ENCODE measurements at regions not wholly inside any gene's neighbourhood (a gene's known extent, or its start where the extent isn't known, plus 50 kb on each side); places are given as distances from the start of the nearest gene placed in this dataset.

DNA sequence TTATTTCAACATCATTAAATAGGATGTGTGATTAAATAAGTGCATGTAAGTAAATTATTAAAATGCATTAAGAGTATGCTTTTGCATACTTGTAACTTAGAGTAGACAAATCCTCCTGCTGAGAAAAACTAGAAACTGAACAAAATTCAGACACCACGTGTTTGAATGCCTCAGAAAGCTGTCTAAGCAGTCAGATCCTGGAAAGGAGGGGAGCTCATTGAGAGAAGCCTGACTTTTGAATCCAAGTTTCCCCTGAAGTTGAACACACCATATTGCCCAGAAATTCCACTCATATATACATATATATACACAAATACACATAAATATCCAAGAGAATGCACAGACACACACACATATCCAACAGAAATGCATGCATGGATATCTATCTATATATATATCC is 190.0 kb upstream of the BMP2 start:
- Histone ChIP-seq H3K27ac (ENCODE audit: low read depth in 1 of 2, low read length in 1 of 2) (no peak overlapping the region), H3K36me3 (ENCODE audit: control insufficient read depth in 2 of 2, insufficient read depth in 2 of 2, low read length in 1 of 2) (no peaks in the 10 kb centered on the region), H3K4me1 (ENCODE audit: control insufficient read depth in 2 of 2, insufficient read depth in 2 of 2, low read length in 2 of 2) (no peaks in the 10 kb centered on the region), H3K9me3 (ENCODE audit: control insufficient read depth in 2 of 2, insufficient read depth in 1 of 2, low read length in 1 of 2) (no peaks in the 10 kb centered on the region), H3K4me3 (ENCODE audit: low read length in 2 of 2) (no peak overlapping the region), H3K27me3 (ENCODE audit: control insufficient read depth in 2 of 2, insufficient read depth in 1 of 2, low read length in 1 of 2) (no peaks in the 10 kb centered on the region)
- DNase-seq (ENCODE audit: low read depth in 6 of 9, low spot score in 9 of 9), result no peak
- WGBS, result 61% methylated on average over 1 of the region's 1 CpG

DNA sequence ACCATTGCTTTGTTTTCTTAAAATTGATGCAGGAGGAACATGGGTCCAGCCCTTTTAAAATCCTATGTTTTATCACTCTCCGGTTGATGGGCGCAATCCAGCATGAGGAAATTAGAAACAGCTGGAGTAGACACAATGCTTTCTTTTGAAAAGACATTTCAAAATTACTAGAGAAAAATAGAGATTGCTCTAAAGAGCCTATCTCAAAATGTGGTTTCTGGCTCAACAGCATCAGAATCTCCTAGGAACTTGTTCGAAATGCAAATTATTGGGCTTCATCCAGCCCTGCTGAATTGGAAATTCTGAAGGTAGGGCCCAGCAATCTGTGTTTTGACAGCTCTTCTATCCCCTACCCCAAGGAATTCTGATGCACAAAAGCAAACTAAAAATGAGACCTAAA is 190.8 kb upstream of the BMP2 start:
- Histone ChIP-seq H3K9me3 (ENCODE audit: control insufficient read depth in 2 of 2, insufficient read depth in 1 of 2, low read length in 1 of 2) (no peaks in the 10 kb centered on the region), H3K4me3 (ENCODE audit: low read length in 2 of 2) (no peak overlapping the region), H3K4me1 (ENCODE audit: control insufficient read depth in 2 of 2, insufficient read depth in 2 of 2, low read length in 2 of 2) (no peaks in the 10 kb centered on the region), H3K36me3 (ENCODE audit: control insufficient read depth in 2 of 2, insufficient read depth in 2 of 2, low read length in 1 of 2) (no peaks in the 10 kb centered on the region), H3K27me3 (ENCODE audit: control insufficient read depth in 2 of 2, insufficient read depth in 1 of 2, low read length in 1 of 2) (no peaks in the 10 kb centered on the region), H3K27ac (ENCODE audit: low read depth in 1 of 2, low read length in 1 of 2) (no peak overlapping the region)
- DNase-seq (ENCODE audit: low read depth in 6 of 9, low spot score in 9 of 9), result no peak
- WGBS, result 94% methylated on average over 3 of the region's 3 CpGs

DNA sequence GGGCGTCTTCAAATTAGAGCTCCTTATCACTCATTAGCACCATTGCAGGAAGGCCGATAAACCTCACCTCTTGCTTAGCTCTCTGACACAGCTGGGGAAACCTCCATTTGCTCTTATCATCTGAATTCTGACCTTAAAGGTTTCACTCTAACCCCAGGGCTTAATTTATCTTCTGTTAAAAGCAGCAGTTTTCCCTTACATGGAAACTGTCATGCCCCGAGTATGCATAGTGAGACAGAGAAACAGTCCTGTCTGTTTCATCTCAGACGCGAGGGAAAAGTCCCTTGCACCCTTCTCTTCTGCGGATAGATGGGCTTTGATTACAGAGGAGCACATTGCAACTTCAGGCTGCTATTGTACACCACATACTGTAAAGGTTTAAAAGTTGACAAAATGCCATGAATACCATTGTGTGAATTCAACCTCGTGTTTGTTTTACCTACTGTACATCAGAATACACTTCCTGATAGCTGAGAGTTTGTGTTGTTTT is 191.5 kb upstream of the BMP2 start:
- Histone ChIP-seq H3K4me3 (ENCODE audit: low read length in 2 of 2) (no peak overlapping the region), H3K4me1 (ENCODE audit: control insufficient read depth in 2 of 2, insufficient read depth in 2 of 2, low read length in 2 of 2) (no peaks in the 10 kb centered on the region), H3K27ac (ENCODE audit: low read depth in 1 of 2, low read length in 1 of 2) (no peak overlapping the region), H3K36me3 (ENCODE audit: control insufficient read depth in 2 of 2, insufficient read depth in 2 of 2, low read length in 1 of 2) (no peaks in the 10 kb centered on the region), H3K9me3 (ENCODE audit: control insufficient read depth in 2 of 2, insufficient read depth in 1 of 2, low read length in 1 of 2) (no peaks in the 10 kb centered on the region), H3K27me3 (ENCODE audit: control insufficient read depth in 2 of 2, insufficient read depth in 1 of 2, low read length in 1 of 2) (no peaks in the 10 kb centered on the region)
- DNase-seq (ENCODE audit: low read depth in 6 of 9, low spot score in 9 of 9), result no peak
- 65% methylated on average over 7 of the region's 7 CpGs for WGBS

- Histone ChIP-seq H3K9me3 (ENCODE audit: control insufficient read depth in 2 of 2, insufficient read depth in 1 of 2, low read length in 1 of 2) (no peaks in the 10 kb centered on the region), H3K4me1 (ENCODE audit: control insufficient read depth in 2 of 2, insufficient read depth in 2 of 2, low read length in 2 of 2) (no peaks in the 10 kb centered on the region), H3K36me3 (ENCODE audit: control insufficient read depth in 2 of 2, insufficient read depth in 2 of 2, low read length in 1 of 2) (no peaks in the 10 kb centered on the region), H3K27ac (ENCODE audit: low read depth in 1 of 2, low read length in 1 of 2) (no peak overlapping the region), H3K27me3 (ENCODE audit: control insufficient read depth in 2 of 2, insufficient read depth in 1 of 2, low read length in 1 of 2) (no peaks in the 10 kb centered on the region), H3K4me3 (ENCODE audit: low read length in 2 of 2) (no peak overlapping the region)
- 77% methylated on average over 3 of the region's 3 CpGs for WGBS
- no peak for DNase-seq (ENCODE audit: low read depth in 6 of 9, low spot score in 9 of 9)
Observed at GRCh38 chr20:6566821-6567220, 200.7 kb upstream of the BMP2 start.

GRCh38 chr20:6562111-6562510 is 205.4 kb upstream of the BMP2 start:
- no peak for DNase-seq (ENCODE audit: low read depth in 6 of 9, low spot score in 9 of 9)
- 81% methylated on average over 3 of the region's 3 CpGs for WGBS
- Histone ChIP-seq H3K9me3 (ENCODE audit: control insufficient read depth in 2 of 2, insufficient read depth in 1 of 2, low read length in 1 of 2) (no peaks in the 10 kb centered on the region), H3K27me3 (ENCODE audit: control insufficient read depth in 2 of 2, insufficient read depth in 1 of 2, low read length in 1 of 2) (no peaks in the 10 kb centered on the region), H3K4me1 (ENCODE audit: control insufficient read depth in 2 of 2, insufficient read depth in 2 of 2, low read length in 2 of 2) (no peaks in the 10 kb centered on the region), H3K36me3 (ENCODE audit: control insufficient read depth in 2 of 2, insufficient read depth in 2 of 2, low read length in 1 of 2) (no peaks in the 10 kb centered on the region), H3K4me3 (ENCODE audit: low read length in 2 of 2) (no peak overlapping the region), H3K27ac (ENCODE audit: low read depth in 1 of 2, low read length in 1 of 2) (no peak overlapping the region)

DNA sequence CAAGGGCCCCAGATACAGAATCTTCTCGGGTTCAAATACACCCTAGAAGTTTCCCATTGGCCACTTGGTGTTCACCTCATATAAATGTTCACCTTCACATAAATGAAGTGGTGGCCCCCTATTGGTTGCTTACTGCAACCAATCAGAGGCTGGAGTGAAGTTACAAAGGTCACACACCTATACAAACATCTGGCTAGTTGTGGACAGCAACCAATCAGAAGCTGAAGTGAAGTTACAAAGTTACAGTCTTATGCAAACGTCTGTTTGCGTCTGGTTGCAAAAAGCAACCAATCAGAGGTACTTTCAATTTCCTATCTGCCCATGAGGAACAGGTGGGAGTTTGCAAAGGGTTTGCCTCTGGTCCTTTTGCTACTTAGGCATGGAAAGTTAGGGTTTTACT is 206.5 kb upstream of the BMP2 start:
- H3K4me1 ChIP-seq (ENCODE audit: control insufficient read depth in 2 of 2, insufficient read depth in 2 of 2, low read length in 2 of 2), result no peaks in the 10 kb centered on the region
- DNase-seq (ENCODE audit: low read depth in 6 of 9, low spot score in 9 of 9), result no peak

DNA sequence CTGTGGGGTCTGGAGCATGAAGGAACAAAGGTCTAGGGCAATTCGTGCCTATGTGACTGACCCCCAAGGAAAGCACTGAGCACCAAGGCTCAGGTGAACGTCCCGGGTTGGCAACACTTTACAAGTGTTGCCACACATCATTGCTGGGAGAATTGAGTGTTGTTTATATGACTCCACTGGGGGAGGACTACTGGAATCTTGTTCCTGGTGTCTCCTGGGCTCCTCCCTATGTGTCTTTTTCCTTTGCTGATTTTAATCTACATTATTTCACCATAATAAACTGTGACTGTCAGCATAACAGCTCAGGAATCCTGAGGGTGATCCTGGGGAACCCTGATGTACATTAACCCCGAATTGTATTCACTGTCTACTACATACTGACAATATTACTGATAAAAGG is 207.7 kb upstream of the BMP2 start:
- no peak for DNase-seq (ENCODE audit: low read depth in 6 of 9, low spot score in 9 of 9)
- H3K9me3 ChIP-seq (ENCODE audit: control insufficient read depth in 2 of 2, insufficient read depth in 1 of 2, low read length in 1 of 2), result no peaks in the 10 kb centered on the region
- H3K4me1 ChIP-seq (ENCODE audit: control insufficient read depth in 2 of 2, insufficient read depth in 2 of 2, low read length in 2 of 2), result no peaks in the 10 kb centered on the region
- 78% methylated on average over 4 of the region's 4 CpGs for WGBS
- H3K4me3 ChIP-seq (ENCODE audit: low read length in 2 of 2), result no peak overlapping the region
- no peak overlapping the region for H3K27ac ChIP-seq (ENCODE audit: low read depth in 1 of 2, low read length in 1 of 2)
- no peaks in the 10 kb centered on the region for H3K27me3 ChIP-seq (ENCODE audit: control insufficient read depth in 2 of 2, insufficient read depth in 1 of 2, low read length in 1 of 2)
- no peaks in the 10 kb centered on the region for H3K36me3 ChIP-seq (ENCODE audit: control insufficient read depth in 2 of 2, insufficient read depth in 2 of 2, low read length in 1 of 2)

More for the DNA sequence above, 206.5 kb upstream of the BMP2 start:
- WGBS, result 85% methylated on average over 3 of the region's 3 CpGs
- Histone ChIP-seq H3K9me3 (ENCODE audit: control insufficient read depth in 2 of 2, insufficient read depth in 1 of 2, low read length in 1 of 2) (no peaks in the 10 kb centered on the region), H3K4me3 (ENCODE audit: low read length in 2 of 2) (no peak overlapping the region), H3K27me3 (ENCODE audit: control insufficient read depth in 2 of 2, insufficient read depth in 1 of 2, low read length in 1 of 2) (no peaks in the 10 kb centered on the region), H3K27ac (ENCODE audit: low read depth in 1 of 2, low read length in 1 of 2) (no peak overlapping the region), H3K36me3 (ENCODE audit: control insufficient read depth in 2 of 2, insufficient read depth in 2 of 2, low read length in 1 of 2) (no peaks in the 10 kb centered on the region)

DNA sequence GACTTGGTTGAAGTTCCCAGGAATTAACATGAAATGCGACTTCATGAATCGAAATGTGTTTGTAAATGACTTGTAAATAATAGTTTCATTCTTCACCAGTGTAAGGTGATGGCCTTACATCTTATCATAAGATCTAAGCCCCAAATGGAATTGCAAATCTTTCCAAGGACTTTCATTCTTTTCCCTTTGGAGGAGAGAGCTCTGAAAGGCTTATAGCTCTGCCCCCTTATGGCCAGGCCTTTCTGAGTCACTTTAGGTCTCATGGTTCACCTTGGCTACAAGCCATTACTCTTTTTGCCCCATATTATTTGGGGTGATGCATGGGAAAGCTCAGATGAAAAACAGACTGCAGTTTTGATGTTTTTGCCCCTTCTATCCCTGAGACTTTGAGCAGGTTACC is 209.1 kb upstream of the BMP2 start:
- Histone ChIP-seq H3K27me3 (ENCODE audit: control insufficient read depth in 2 of 2, insufficient read depth in 1 of 2, low read length in 1 of 2) (no peaks in the 10 kb centered on the region), H3K4me3 (ENCODE audit: low read length in 2 of 2) (no peak overlapping the region), H3K36me3 (ENCODE audit: control insufficient read depth in 2 of 2, insufficient read depth in 2 of 2, low read length in 1 of 2) (no peaks in the 10 kb centered on the region), H3K27ac (ENCODE audit: low read depth in 1 of 2, low read length in 1 of 2) (no peak overlapping the region), H3K9me3 (ENCODE audit: control insufficient read depth in 2 of 2, insufficient read depth in 1 of 2, low read length in 1 of 2) (no peaks in the 10 kb centered on the region), H3K4me1 (ENCODE audit: control insufficient read depth in 2 of 2, insufficient read depth in 2 of 2, low read length in 2 of 2) (no peaks in the 10 kb centered on the region)
- 86% methylated on average over 2 of the region's 2 CpGs for WGBS
- DNase-seq (ENCODE audit: low read depth in 6 of 9, low spot score in 9 of 9), result no peak

GRCh38 chr20:6533761-6534479 is 233.6 kb upstream of the BMP2 start:
- Histone ChIP-seq H3K4me3 (ENCODE audit: low read length in 2 of 2) (no peak overlapping the region), H3K36me3 (ENCODE audit: control insufficient read depth in 2 of 2, insufficient read depth in 2 of 2, low read length in 1 of 2) (no peaks in the 10 kb centered on the region), H3K27ac (ENCODE audit: low read depth in 1 of 2, low read length in 1 of 2) (no peak overlapping the region), H3K27me3 (ENCODE audit: control insufficient read depth in 2 of 2, insufficient read depth in 1 of 2, low read length in 1 of 2) (no peaks in the 10 kb centered on the region), H3K4me1 (ENCODE audit: control insufficient read depth in 2 of 2, insufficient read depth in 2 of 2, low read length in 2 of 2) (no peaks in the 10 kb centered on the region), H3K9me3 (ENCODE audit: control insufficient read depth in 2 of 2, insufficient read depth in 1 of 2, low read length in 1 of 2) (no peaks in the 10 kb centered on the region)
- WGBS, result 90% methylated on average over 17 of the region's 17 CpGs
- no peak for DNase-seq (ENCODE audit: low read depth in 6 of 9, low spot score in 9 of 9)

Data from thymus (tissue), 11 donors.